ENCODE measurements at regions not wholly inside any gene's neighbourhood (a gene's known extent, or its start where the extent isn't known, plus 50 kb on each side); places are given as distances from the start of the nearest gene placed in this dataset.

- Histone ChIP-seq H3K9me3 (no peaks in the 10 kb centered on the region), H3K27me3 (no peaks in the 10 kb centered on the region), H3K36me3 (no peaks in the 10 kb centered on the region), H3K27ac (no peak overlapping the region), H3K4me3 (no peak overlapping the region), H3K4me1 (ENCODE audit: insufficient read depth) (no peaks in the 10 kb centered on the region)
- WGBS, 3 donors: 80 to 90% (median 80%) methylated on average over 3 of the region's 3 CpGs
- intact Hi-C loops (cut with DNase I): no loop called here
- no peak for TF ChIP-seq POLR2A (IDR thresholded peaks at IDR 0.05)
- TF ChIP-seq CTCF (IDR thresholded peaks at IDR 0.05): no peak
- TF ChIP-seq EP300 (IDR thresholded peaks at IDR 0.05): no peak
- no peak for DNase-seq
These were observed 117.0 kb upstream of the AHR start for GRCh38 chr7:17181482-17181881.

GRCh38 chr7:17183630-17184328 lies 114.7 kb upstream of the AHR start:
- DNase-seq: no peak
- no peak for TF ChIP-seq CTCF (IDR thresholded peaks at IDR 0.05)
- no peak for TF ChIP-seq EP300 (IDR thresholded peaks at IDR 0.05)
- no peak for TF ChIP-seq POLR2A (IDR thresholded peaks at IDR 0.05)
- Histone ChIP-seq H3K36me3 (no peaks in the 10 kb centered on the region), H3K27me3 (no peaks in the 10 kb centered on the region), H3K9me3 (no peaks in the 10 kb centered on the region), H3K4me1 (ENCODE audit: insufficient read depth) (no peaks in the 10 kb centered on the region), H3K4me3 (no peak overlapping the region), H3K27ac (no peak overlapping the region)
- intact Hi-C loops (cut with DNase I): no loop called here
- 41 to 70% (median 69%) methylated on average over 2 of the region's 2 CpGs for WGBS, 3 donors

GRCh38 chr7:17184805-17185689 lies 113.4 kb upstream of the AHR start:
- Histone ChIP-seq H3K4me1 (ENCODE audit: insufficient read depth) (no peaks in the 10 kb centered on the region), H3K36me3 (no peaks in the 10 kb centered on the region), H3K9me3 (no peaks in the 10 kb centered on the region), H3K27ac (no peak overlapping the region), H3K4me3 (no peak overlapping the region), H3K27me3 (no peaks in the 10 kb centered on the region)
- WGBS, 3 donors: 60 to 67% (median 63%) methylated on average over 4 of the region's 4 CpGs
- no peak for DNase-seq
- intact Hi-C loops (cut with DNase I): no loop called here
- TF ChIP-seq CTCF (IDR thresholded peaks at IDR 0.05): no peak
- TF ChIP-seq POLR2A (IDR thresholded peaks at IDR 0.05): no peak
- TF ChIP-seq EP300 (IDR thresholded peaks at IDR 0.05): no peak

- H3K27ac ChIP-seq: no peak overlapping the region
- 35 to 58% (median 37%) methylated on average over 4 of the region's 4 CpGs for WGBS, 3 donors
These were observed 112.8 kb upstream of the AHR start for GRCh38 chr7:17185690-17186070.

More at GRCh38 chr7:17185690-17186070, 112.8 kb upstream of the AHR start:
- H3K9me3 ChIP-seq: no peaks in the 10 kb centered on the region
- no peaks in the 10 kb centered on the region for H3K4me1 ChIP-seq (ENCODE audit: insufficient read depth)
- no peak overlapping the region for H3K4me3 ChIP-seq
- no peak for DNase-seq
- TF ChIP-seq CTCF (IDR thresholded peaks at IDR 0.05): no peak
- TF ChIP-seq EP300 (IDR thresholded peaks at IDR 0.05): no peak
- no peak for TF ChIP-seq POLR2A (IDR thresholded peaks at IDR 0.05)
- intact Hi-C loops (cut with DNase I): no loop called here
- no peaks in the 10 kb centered on the region for H3K27me3 ChIP-seq
- H3K36me3 ChIP-seq: no peaks in the 10 kb centered on the region
